Trophoblast cell (in vitro differentiated cells and primary cell): ENCODE measurements at regions not wholly inside any gene's neighbourhood (a gene's known extent, or its start where the extent isn't known, plus 50 kb on each side); places are given as distances from the start of the nearest gene placed in this dataset.
A peak's percentile ranks its signal among the peaks of the same experiment; 100 is the strongest.

Source experiments
- DNase-seq, 2 donors: peaks; one replicate each; pipeline ENCODE4 v3.0.0-alpha.2; 2016
- H2AFZ ChIP-seq: 2 replicates; pipeline ENCODE4 v1.6.1; 2013; ENCODE audit warnings: low read length, moderate library complexity, mild to moderate bottlenecking; ENCODE audit not compliant: insufficient read depth, poor library complexity
- H2AK5ac ChIP-seq: 2 replicates; pipeline ENCODE4 v1.6.1; 2013; ENCODE audit warnings: mild to moderate bottlenecking, low read length
- H2BK120ac ChIP-seq: 2 replicates; pipeline ENCODE4 v1.6.1; 2013; ENCODE audit warnings: low read length, mild to moderate bottlenecking, moderate library complexity; ENCODE audit not compliant: insufficient read depth, poor library complexity
- H2BK12ac ChIP-seq: 2 replicates; pipeline ENCODE4 v1.6.1; 2013; ENCODE audit warnings: mild to moderate bottlenecking, low read length, moderate library complexity
- H2BK5ac ChIP-seq: 2 replicates; pipeline ENCODE4 v1.6.1; 2013; ENCODE audit warnings: low read length, low read depth, moderate library complexity, mild to moderate bottlenecking; ENCODE audit not compliant: poor library complexity
- H3K14ac ChIP-seq: 2 replicates; pipeline ENCODE4 v1.6.1; 2013; ENCODE audit warnings: mild to moderate bottlenecking, low read length
- H3K18ac ChIP-seq: 2 replicates; pipeline ENCODE4 v1.6.1; 2013; ENCODE audit warnings: mild to moderate bottlenecking, low read length
- H3K23ac ChIP-seq: 2 replicates; pipeline ENCODE4 v1.6.1; 2013; ENCODE audit warnings: low read length
- H3K27ac ChIP-seq: 2 replicates; pipeline ENCODE4 v1.5.1; 2013; ENCODE audit warnings: low read depth, mild to moderate bottlenecking, inconsistent platforms, low read length, moderate library complexity
- H3K27me3 ChIP-seq: 2 replicates; pipeline ENCODE4 v1.6.1; 2013; ENCODE audit warnings: inconsistent platforms, mild to moderate bottlenecking, low read length, moderate library complexity; ENCODE audit not compliant: insufficient read depth
- H3K36me3 ChIP-seq, 2 experiments: 1 replicate in 1 of 2; 2 replicates in 1 of 2; pipeline ENCODE4 v1.6.1; 2013; ENCODE audit warnings: low read length in 2 of 2, mild to moderate bottlenecking in 2 of 2, moderate library complexity in 1 of 2; ENCODE audit not compliant: insufficient read depth in 2 of 2, control insufficient read depth in 1 of 2
- H3K4ac ChIP-seq: 2 replicates; pipeline ENCODE4 v1.6.1; 2013; ENCODE audit warnings: low read depth, mild to moderate bottlenecking, low read length, moderate library complexity
- H3K4me1 ChIP-seq, 2 experiments: 1 replicate in 1 of 2; 2 replicates in 1 of 2; pipeline ENCODE4 v1.6.1; 2013; ENCODE audit warnings: low read length in 2 of 2, mild to moderate bottlenecking in 2 of 2, moderate library complexity in 1 of 2; ENCODE audit not compliant: insufficient read depth in 2 of 2, control insufficient read depth in 1 of 2
- H3K4me2 ChIP-seq: 2 replicates; pipeline ENCODE4 v1.6.1; 2013; ENCODE audit warnings: inconsistent platforms, mild to moderate bottlenecking, low read length, moderate library complexity
- H3K4me3 ChIP-seq: 2 replicates; pipeline ENCODE4 v1.5.1; 2013; ENCODE audit warnings: mild to moderate bottlenecking, low read depth, low read length, inconsistent platforms
- H3K79me1 ChIP-seq: one replicate; pipeline ENCODE4 v1.6.1; 2013; ENCODE audit warnings: low read length
- H3K79me2 ChIP-seq: 2 replicates; pipeline ENCODE4 v1.6.1; 2013; ENCODE audit warnings: low read length, mild to moderate bottlenecking; ENCODE audit not compliant: control insufficient read depth, insufficient read depth, poor library complexity
- H3K9ac ChIP-seq: 2 replicates; pipeline ENCODE4 v1.6.1; 2013; ENCODE audit warnings: mild to moderate bottlenecking, low read length
- H3K9me3 ChIP-seq: 2 replicates; pipeline ENCODE4 v1.6.1; 2013; ENCODE audit warnings: low read depth, mild to moderate bottlenecking, control low read depth, inconsistent platforms, low read length; ENCODE audit not compliant: insufficient read depth
- H4K12ac ChIP-seq: 2 replicates; pipeline ENCODE4 v1.6.1; 2013; ENCODE audit warnings: low read depth, mild to moderate bottlenecking, low read length, moderate library complexity
- H4K8ac ChIP-seq: 2 replicates; pipeline ENCODE4 v1.6.1; 2013; ENCODE audit warnings: low read depth, mild to moderate bottlenecking, low read length, moderate library complexity
- H4K91ac ChIP-seq: one replicate; pipeline ENCODE4 v1.6.1; 2013; ENCODE audit warnings: low read depth, mild to moderate bottlenecking, low read length, moderate library complexity
- WGBS: extraction: QIAGEN DNeasy Blood & Tissue Kit; methylation state at CpG from one replicate; pipeline ENCODE4 v1.1.7; 2013; ENCODE audit warnings: missing lambda C conversion rate; ENCODE audit not compliant: insufficient read length, insufficient coverage; ENCODE audit errors: extremely low coverage; 5-methylcytosine and 5-hydroxymethylcytosine counted together

GRCh38 chr1:87273291-87273690, 55.4 kb upstream of the LMO4 start:
- H4K12ac ChIP-seq: no peak overlapping the region

DNA sequence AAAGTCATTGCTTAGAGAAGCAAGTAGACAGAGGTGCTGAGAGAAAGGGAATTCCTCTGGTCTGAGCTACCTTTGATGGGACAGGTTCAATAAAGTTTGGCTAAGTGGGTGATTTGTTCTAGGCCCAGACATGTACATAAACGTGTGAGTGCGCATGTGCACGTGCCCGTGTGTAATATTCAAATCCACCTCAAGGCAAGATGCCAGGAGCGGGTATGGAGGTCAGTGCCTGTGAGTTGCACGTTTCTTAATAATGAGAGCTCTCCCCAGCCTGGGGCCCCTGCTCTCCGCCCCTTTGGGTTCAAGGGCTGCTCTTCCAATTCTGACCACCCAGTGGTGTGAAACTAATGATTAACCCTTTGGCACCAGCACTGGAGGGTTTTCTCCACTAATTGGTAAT, 53.8 kb upstream of the LMO4 start:
- Histone ChIP-seq H3K4me3 (no peak overlapping the region), H2BK12ac (no peak overlapping the region), H3K36me3 (no peaks in the 10 kb centered on the region), H2AK5ac (no peak overlapping the region), H3K14ac (no peak overlapping the region), H2AFZ (no peak overlapping the region), H4K12ac (no peak overlapping the region), H4K8ac (no peak overlapping the region), H3K18ac (no peak overlapping the region), H3K27ac (no peak overlapping the region), H3K79me1 (no peaks in the 10 kb centered on the region), H2BK5ac (no peak overlapping the region), H3K27me3 (no peaks in the 10 kb centered on the region), H2BK120ac (no peak overlapping the region), H3K9me3 (no peaks in the 10 kb centered on the region), H3K23ac (no peak overlapping the region), H3K4ac (no peak overlapping the region), H3K79me2 (no peaks in the 10 kb centered on the region), H3K4me2 (no peak overlapping the region), H4K91ac (no peak overlapping the region), H3K4me1 (peaks cover 7 to 10% of the 10 kb centered on the region in 2 experiments), H3K9ac (no peak overlapping the region)
- no CpG with 5 or more reads among the region's 7 CpGs for WGBS
- no peak for DNase-seq

More at GRCh38 chr1:87273291-87273690, 55.4 kb upstream of the LMO4 start:
- Histone ChIP-seq H3K36me3 (no peaks in the 10 kb centered on the region), H3K9ac (no peak overlapping the region), H3K27me3 (no peaks in the 10 kb centered on the region), H3K4ac (no peak overlapping the region), H2BK120ac (no peak overlapping the region), H4K91ac (no peak overlapping the region), H2BK12ac (no peak overlapping the region), H3K79me1 (no peaks in the 10 kb centered on the region), H3K9me3 (no peaks in the 10 kb centered on the region), H3K4me1 (peaks cover 2 to 5% of the 10 kb centered on the region in 2 experiments), H3K23ac (no peak overlapping the region), H3K79me2 (no peaks in the 10 kb centered on the region), H2AK5ac (no peak overlapping the region), H3K4me3 (no peak overlapping the region), H3K27ac (no peak overlapping the region), H3K14ac (no peak overlapping the region), H3K18ac (no peak overlapping the region), H2BK5ac (no peak overlapping the region), H3K4me2 (no peak overlapping the region), H4K8ac (no peak overlapping the region), H2AFZ (no peak overlapping the region)
- DNase-seq: peak in 1 of 2 donors; percentile 70
- no CpG with 5 or more reads among the region's 1 CpG for WGBS

- Histone ChIP-seq H3K79me1 (no peaks in the 10 kb centered on the region), H3K79me2 (no peaks in the 10 kb centered on the region), H4K91ac (no peak overlapping the region), H3K14ac (no peak overlapping the region), H4K8ac (no peak overlapping the region), H3K27ac (no peak overlapping the region), H3K4me1 (peaks cover 5% of the 10 kb centered on the region in 2 experiments), H3K23ac (no peak overlapping the region), H3K4me2 (no peak overlapping the region), H3K18ac (no peak overlapping the region), H3K9ac (no peak overlapping the region), H3K36me3 (no peaks in the 10 kb centered on the region), H2AK5ac (no peak overlapping the region), H3K27me3 (no peaks in the 10 kb centered on the region), H3K9me3 (no peaks in the 10 kb centered on the region), H3K4me3 (no peak overlapping the region), H3K4ac (no peak overlapping the region), H2BK12ac (peak overlapping the region; percentile 0), H2BK120ac (no peak overlapping the region), H4K12ac (no peak overlapping the region), H2BK5ac (no peak overlapping the region), H2AFZ (no peak overlapping the region)
- DNase-seq: peak; percentile 44 to 63
- no CpG with 5 or more reads among the region's 4 CpGs for WGBS
Observed at GRCh38 chr1:87278825-87279535, 49.7 kb upstream of the LMO4 start.
